Omental fat pad (tissue), 3 donors: ENCODE measurements at regions not wholly inside any gene's neighbourhood (a gene's known extent, or its start where the extent isn't known, plus 50 kb on each side); places are given as distances from the start of the nearest gene placed in this dataset.
"Not testable (repeated sequence)": the region's sequence is repeated elsewhere in the genome, so short reads cannot be mapped to it uniquely, and the experiment has no call there.

ENCODE experiments used
- ATAC-seq: fragments of 150-250 bp; one replicate; pipeline ENCODE4 v1.9.1; 2016; ENCODE audit warnings: mild to moderate bottlenecking, moderate library complexity; ENCODE audit not compliant: low FRiP score
- DNase-seq: peaks from one replicate; pipeline ENCODE4 v3.0.0-alpha.2; 2019; ENCODE audit warnings: low spot score
- TF ChIP-seq, protein P1 (sequence below), 3 donors: fragments of 450-650 bp; IDR thresholded peaks; one replicate each; pipeline ENCODE4 v1.5.1; 2016 to 2017; ENCODE audit warnings: antibody characterized with exemption in 3 of 3, mild to moderate bottlenecking in 3 of 3, moderate library complexity in 2 of 3

DNA sequence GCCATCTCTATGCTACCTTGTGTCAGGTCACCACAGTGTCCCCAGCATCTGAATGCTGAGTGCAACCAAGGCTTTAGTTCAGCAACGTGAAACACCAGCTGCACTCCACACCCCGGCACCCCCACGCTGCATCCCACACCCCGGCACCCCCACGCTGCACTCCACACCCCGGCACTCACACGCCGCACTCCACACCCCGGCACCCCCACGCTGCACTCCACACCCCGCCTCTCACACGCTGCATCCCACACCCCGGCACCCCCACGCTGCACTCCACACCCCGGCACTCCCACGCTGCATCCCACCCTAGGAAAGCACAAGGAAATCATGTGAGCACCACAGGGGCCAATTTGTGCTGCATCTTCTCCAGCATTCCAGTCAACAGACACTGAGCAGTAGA lies 199.8 kb upstream of the FRG1 start:
- DNase-seq: no peak
- TF ChIP-seq, protein P1, sequence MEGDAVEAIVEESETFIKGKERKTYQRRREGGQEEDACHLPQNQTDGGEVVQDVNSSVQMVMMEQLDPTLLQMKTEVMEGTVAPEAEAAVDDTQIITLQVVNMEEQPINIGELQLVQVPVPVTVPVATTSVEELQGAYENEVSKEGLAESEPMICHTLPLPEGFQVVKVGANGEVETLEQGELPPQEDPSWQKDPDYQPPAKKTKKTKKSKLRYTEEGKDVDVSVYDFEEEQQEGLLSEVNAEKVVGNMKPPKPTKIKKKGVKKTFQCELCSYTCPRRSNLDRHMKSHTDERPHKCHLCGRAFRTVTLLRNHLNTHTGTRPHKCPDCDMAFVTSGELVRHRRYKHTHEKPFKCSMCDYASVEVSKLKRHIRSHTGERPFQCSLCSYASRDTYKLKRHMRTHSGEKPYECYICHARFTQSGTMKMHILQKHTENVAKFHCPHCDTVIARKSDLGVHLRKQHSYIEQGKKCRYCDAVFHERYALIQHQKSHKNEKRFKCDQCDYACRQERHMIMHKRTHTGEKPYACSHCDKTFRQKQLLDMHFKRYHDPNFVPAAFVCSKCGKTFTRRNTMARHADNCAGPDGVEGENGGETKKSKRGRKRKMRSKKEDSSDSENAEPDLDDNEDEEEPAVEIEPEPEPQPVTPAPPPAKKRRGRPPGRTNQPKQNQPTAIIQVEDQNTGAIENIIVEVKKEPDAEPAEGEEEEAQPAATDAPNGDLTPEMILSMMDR (IDR thresholded peaks at IDR 0.05): no peak
- ATAC-seq: no peak

DNA sequence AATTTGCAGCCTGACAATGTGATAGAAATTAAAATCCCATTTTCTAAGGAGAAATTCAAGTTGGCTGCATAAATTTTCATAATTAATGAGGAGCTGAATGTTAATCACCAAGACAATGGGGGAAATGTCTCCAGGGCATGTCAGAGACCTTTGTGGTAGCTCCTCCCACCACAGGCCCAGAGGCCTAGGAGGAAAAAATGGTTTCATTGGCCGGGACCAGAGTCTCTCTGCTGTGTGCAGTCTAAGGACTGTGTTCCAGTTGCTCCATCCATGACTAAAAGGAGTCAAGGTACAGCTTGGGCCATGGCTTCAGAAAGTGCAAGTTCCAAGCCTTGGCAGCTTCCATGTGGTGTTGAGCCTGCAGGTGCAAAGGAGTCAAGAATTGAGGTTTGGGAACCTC lies 187.6 kb upstream of the FRG1 start:
- ATAC-seq, DNase-seq: not testable (repeated sequence)

DNA sequence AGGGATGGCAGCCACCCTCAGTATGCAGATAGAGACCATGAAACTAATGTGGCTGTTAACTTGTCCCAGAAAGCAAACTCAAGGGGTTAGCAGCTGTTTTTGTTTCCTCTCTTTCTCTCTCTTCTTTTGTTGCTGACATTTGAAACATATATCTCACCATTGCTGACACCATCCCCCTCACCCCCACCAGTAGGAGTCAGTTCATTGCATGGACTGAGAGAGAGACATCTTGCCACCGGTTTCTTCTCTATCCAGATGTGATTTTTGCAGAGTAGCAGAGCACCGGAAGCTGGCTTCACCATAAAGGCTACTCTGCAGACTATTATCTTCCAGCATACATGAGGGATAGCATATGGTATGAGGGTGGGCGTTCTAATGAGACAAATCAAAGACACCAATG lies 177.1 kb upstream of the FRG1 start:
- DNase-seq: no peak
- no peak for ATAC-seq
- TF ChIP-seq, protein P1 (IDR thresholded peaks at IDR 0.05): no peak

DNA sequence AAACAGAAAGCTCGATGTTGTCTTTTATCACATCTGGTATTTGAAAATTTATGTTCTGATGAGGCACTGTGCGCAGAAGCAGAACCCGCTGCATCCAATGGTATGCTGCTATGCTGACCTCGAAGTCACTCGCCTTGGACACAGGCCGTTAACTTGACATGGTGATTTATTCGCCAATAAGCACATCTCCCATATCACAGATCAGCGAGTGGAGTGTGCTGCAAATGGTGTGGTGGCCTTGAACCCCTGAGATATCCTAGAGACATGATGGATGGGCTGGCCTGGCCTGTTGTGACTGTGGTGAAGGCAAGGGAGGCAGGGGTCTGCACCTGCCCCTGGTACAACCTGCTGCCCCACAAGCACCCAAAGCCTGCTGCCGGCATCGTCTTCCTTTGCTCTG lies 175.4 kb upstream of the FRG1 start:
- TF ChIP-seq, protein P1 (IDR thresholded peaks at IDR 0.05): no peak
- DNase-seq (no peak), ATAC-seq (no peak)

DNA sequence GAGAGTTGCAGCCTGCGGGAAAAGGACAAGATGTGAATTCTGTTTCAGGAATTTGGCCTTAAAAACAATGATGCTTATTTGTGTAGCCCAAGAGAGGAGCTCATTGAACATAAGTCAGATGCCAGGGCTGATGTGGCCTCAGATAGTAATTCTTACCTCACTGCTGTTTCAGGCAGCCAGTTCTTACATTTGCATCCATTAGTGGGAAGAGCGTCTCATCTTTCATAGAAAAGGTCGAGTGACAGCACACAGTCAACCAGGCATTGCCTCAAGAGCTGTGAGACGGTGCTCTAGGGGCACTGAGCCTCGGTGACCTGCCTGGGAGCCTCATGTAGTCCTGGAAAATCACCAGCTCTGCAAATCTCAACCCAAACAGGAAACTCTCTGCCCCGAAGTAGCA lies 174.9 kb upstream of the FRG1 start:
- TF ChIP-seq, protein P1 (IDR thresholded peaks at IDR 0.05): no peak
- ATAC-seq (no peak), DNase-seq (no peak)

DNA sequence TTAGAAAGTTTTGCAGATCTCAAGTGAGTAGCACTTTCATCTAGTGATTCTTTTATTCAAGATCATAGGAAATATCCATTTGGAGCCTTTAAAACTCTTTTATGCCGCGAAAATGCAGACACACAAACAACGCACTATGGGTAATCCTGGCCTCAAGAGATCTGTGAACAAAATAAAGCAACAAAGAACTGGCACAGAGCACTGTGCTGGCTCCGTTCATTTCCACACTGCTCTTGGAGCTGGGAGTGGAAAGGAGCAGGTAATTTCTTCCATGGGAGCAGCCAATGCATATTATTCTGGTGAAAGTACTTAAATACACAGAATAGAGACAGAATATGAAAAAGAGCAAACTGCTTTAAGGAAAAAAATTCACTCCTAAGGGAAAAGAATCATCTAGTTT lies 172.7 kb upstream of the FRG1 start:
- no peak for DNase-seq
- TF ChIP-seq, protein P1 (IDR thresholded peaks at IDR 0.05): no peak
- no peak for ATAC-seq

DNA sequence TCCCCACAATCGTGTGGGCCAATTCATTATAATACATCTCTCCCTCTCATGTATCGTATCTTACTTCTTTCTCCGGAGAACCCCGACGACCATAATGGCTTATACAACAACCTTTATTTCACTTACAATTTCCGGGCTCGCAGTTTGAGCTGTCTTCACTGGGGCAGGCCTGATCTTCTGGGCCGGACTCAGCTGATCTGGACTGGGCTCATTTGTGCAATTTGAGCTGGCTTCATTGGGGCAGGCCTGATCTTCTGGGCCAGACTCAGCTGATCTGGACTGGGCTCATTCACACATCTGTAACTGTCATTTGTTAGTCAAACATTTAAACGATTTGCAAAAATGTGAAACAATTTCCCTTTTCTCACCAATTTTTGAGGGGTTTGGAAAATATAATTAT lies 171.5 kb upstream of the FRG1 start:
- DNase-seq: no peak
- TF ChIP-seq, protein P1 (IDR thresholded peaks at IDR 0.05): no peak
- no peak for ATAC-seq
